K562 (cell line): ENCODE measurements at regions not wholly inside any gene's neighbourhood (a gene's known extent, or its start where the extent isn't known, plus 50 kb on each side); places are given as distances from the start of the nearest gene placed in this dataset.

ENCODE experiments used
- ARID1B ChIP-seq: fragments of 450-650 bp; IDR thresholded peaks from 2 replicates; pipeline ENCODE4 v1.6.1; 2016; ENCODE audit warnings: antibody characterized with exemption, mild to moderate bottlenecking, inconsistent platforms
- ATF7 ChIP-seq: fragments of 450-650 bp; IDR thresholded peaks from 2 replicates; pipeline ENCODE4 v1.7.1; 2014; ENCODE audit warnings: mild to moderate bottlenecking, moderate library complexity
- CREBBP ChIP-seq: IDR thresholded peaks from one replicate; pipeline ENCODE4 v1.6.1; 2012; ENCODE audit warnings: low read depth, mild to moderate bottlenecking, control low read depth, inconsistent platforms, low read length
- DLX4 ChIP-seq: fragments of 250-450 bp; sonication (Bioruptor Pico); IDR thresholded peaks from 2 replicates; pipeline ENCODE4 v1.6.1; 2021; ENCODE audit warnings: mild to moderate bottlenecking
- ESRRA ChIP-seq: fragments of 450-650 bp; IDR thresholded peaks from 2 replicates; pipeline ENCODE4 v1.6.1; 2014; ENCODE audit warnings: low read depth, mild to moderate bottlenecking, moderate library complexity, borderline replicate concordance
- HNRNPUL1 ChIP-seq: fragments of 200-400 bp; formaldehyde crosslinking; IDR thresholded peaks from 2 replicates; pipeline ENCODE4 v1.6.1; 2017; ENCODE audit warnings: low read length
- IFI16 ChIP-seq: fragments of 250-450 bp; sonication (Bioruptor Pico); IDR thresholded peaks from 2 replicates; pipeline ENCODE4 v2.1.2; 2022; ENCODE audit warnings: mild to moderate bottlenecking, inconsistent platforms
- SAFB2 ChIP-seq: fragments of 200-400 bp; formaldehyde crosslinking; IDR thresholded peaks from 2 replicates; pipeline ENCODE4 v1.6.1; 2018; ENCODE audit warnings: borderline replicate concordance, low read length, low read depth, moderate library complexity; ENCODE audit not compliant: severe bottlenecking
- SOX6 ChIP-seq: fragments of 450-650 bp; IDR thresholded peaks from 2 replicates; pipeline ENCODE4 v1.6.1; 2014; ENCODE audit warnings: mild to moderate bottlenecking
- STAT5A ChIP-seq: IDR thresholded peaks from 2 replicates; pipeline ENCODE4 v1.6.1; 2012; ENCODE audit warnings: low read length, inconsistent platforms, borderline replicate concordance
- ZBTB40 ChIP-seq, 2 experiments: fragments of 450-650 bp in 1 of 2; sonication (generic) in 1 of 2; formaldehyde crosslinking in 1 of 2; IDR thresholded peaks; 2 replicates each; pipeline versions ENCODE4 v1.7.1 to v1.9.0; 2016 to 2022; ENCODE audit warnings: inconsistent platforms in 1 of 2, mild to moderate bottlenecking in 1 of 2, missing genetic modification reagents in 1 of 2
- ZKSCAN3 ChIP-seq: fragments of 250-450 bp; sonication (Bioruptor Pico); IDR thresholded peaks from 2 replicates; pipeline ENCODE4 v1.4.0; 2020
- ZNF140 ChIP-seq: fragments of 250-450 bp; sonication (Bioruptor Pico); IDR thresholded peaks from 2 replicates; pipeline ENCODE4 v1.8.0; 2021; ENCODE audit warnings: moderate library complexity, mild to moderate bottlenecking, inconsistent platforms
- ZNF224 ChIP-seq: sonication (generic); formaldehyde crosslinking; IDR thresholded peaks from 2 replicates; pipeline ENCODE4 v1.8.0; 2022; ENCODE audit warnings: mild to moderate bottlenecking, missing genetic modification reagents
- ZNF232 ChIP-seq: sonication (generic); formaldehyde crosslinking; IDR thresholded peaks from 2 replicates; pipeline ENCODE4 v1.8.0; 2022; ENCODE audit warnings: mild to moderate bottlenecking, missing genetic modification reagents
- TF ChIP-seq, protein P1 (sequence below): fragments of 200-800 bp; sonication (Bioruptor generic); IDR thresholded peaks from 2 replicates; pipeline ENCODE4 v1.6.1; 2017; ENCODE audit warnings: missing genetic modification characterization, missing compliant biosample characterization
- TF ChIP-seq, protein P2 (sequence below): sonication (generic); formaldehyde crosslinking; IDR thresholded peaks from 2 replicates; pipeline ENCODE4 v1.4.0; 2020; ENCODE audit warnings: mild to moderate bottlenecking, missing genetic modification reagents

DNA sequence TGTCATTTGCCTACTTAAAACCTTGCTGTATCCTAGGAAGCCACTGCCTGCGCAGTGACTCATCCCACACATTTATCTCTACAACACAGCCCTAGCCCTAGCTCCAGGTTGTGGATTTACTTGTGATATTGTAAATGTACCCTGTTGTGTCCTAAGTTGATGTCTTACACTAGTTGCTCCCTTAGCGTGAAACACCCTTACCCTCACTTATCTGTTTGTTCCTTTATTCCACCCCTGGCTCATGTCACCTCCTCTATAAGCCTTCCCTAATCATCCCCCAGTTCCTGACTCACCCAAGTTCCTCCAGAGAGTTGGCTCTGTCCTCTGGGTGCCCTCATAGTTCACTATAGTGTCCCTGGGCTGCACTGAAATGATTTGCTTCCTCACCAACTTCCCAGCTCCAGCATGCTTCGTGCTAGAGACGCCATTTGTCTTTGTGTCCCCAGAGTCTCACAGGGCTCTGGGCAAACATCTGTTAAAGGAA lies 431.8 kb upstream of the FAT3 start (continued):
- TF ChIP-seq ZBTB40 (IDR thresholded peaks at IDR 0.05) (no peak), ZBTB40 (CRISPR knock-in tag; IDR thresholded peaks at IDR 0.05) (no peak), ATF7 (peak; percentile 62), ARID1B (peak; percentile 96), CREBBP (no peak), SOX6 (peak; percentile 81), HNRNPUL1 (no peak), DLX4 (CRISPR knock-in tag) (no peak), SAFB2 (no peak), IFI16 (CRISPR knock-in tag) (no peak), ZNF224 (CRISPR knock-in tag) (no peak), ZNF140 (no peak), ESRRA (0 out of 2 replicates have a peak, but pooled peaks have one; percentile 20), ZKSCAN3 (CRISPR knock-in tag) (no peak), ZNF232 (CRISPR knock-in tag) (no peak), STAT5A (peak; percentile 61)
- TF ChIP-seq, protein P1, sequence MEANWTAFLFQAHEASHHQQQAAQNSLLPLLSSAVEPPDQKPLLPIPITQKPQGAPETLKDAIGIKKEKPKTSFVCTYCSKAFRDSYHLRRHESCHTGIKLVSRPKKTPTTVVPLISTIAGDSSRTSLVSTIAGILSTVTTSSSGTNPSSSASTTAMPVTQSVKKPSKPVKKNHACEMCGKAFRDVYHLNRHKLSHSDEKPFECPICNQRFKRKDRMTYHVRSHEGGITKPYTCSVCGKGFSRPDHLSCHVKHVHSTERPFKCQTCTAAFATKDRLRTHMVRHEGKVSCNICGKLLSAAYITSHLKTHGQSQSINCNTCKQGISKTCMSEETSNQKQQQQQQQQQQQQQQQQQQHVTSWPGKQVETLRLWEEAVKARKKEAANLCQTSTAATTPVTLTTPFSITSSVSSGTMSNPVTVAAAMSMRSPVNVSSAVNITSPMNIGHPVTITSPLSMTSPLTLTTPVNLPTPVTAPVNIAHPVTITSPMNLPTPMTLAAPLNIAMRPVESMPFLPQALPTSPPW (CRISPR knock-in tag): no peak
- TF ChIP-seq, protein P2, sequence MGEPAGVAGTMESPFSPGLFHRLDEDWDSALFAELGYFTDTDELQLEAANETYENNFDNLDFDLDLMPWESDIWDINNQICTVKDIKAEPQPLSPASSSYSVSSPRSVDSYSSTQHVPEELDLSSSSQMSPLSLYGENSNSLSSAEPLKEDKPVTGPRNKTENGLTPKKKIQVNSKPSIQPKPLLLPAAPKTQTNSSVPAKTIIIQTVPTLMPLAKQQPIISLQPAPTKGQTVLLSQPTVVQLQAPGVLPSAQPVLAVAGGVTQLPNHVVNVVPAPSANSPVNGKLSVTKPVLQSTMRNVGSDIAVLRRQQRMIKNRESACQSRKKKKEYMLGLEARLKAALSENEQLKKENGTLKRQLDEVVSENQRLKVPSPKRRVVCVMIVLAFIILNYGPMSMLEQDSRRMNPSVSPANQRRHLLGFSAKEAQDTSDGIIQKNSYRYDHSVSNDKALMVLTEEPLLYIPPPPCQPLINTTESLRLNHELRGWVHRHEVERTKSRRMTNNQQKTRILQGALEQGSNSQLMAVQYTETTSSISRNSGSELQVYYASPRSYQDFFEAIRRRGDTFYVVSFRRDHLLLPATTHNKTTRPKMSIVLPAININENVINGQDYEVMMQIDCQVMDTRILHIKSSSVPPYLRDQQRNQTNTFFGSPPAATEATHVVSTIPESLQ (CRISPR knock-in tag): no peak
